B cell (primary cell): ENCODE measurements at regions not wholly inside any gene's neighbourhood (a gene's known extent, or its start where the extent isn't known, plus 50 kb on each side); places are given as distances from the start of the nearest gene placed in this dataset.

ENCODE experiments used
- ATAC-seq: fragments of 200-7000 bp; cut with Tn5 transposase; one replicate; pipeline ENCODE4 v1.10.0; 2021; ENCODE audit warnings: low read depth, mild to moderate bottlenecking, moderate number of reproducible peaks, moderate library complexity
- CTCF ChIA-PET: fragments of 350-600 bp; sonication (Branson Sonifier 250); formaldehyde crosslinking; loops from one replicate; lab custom pipeline; 2021; ENCODE audit warnings: antibody characterized with exemption, inconsistent platforms; lab: Charles Lee
- POLR2A ChIA-PET: fragments of 350-600 bp; sonication (Branson Sonifier 250); formaldehyde crosslinking; loops from one replicate; lab custom pipeline; 2021; ENCODE audit warnings: antibody characterized with exemption; lab: Charles Lee
- DNase-seq: peaks from one replicate; pipeline ENCODE4 v3.0.0; 2013
- H2AFZ ChIP-seq: 2 replicates; pipeline ENCODE4 v1.6.1; 2012; ENCODE audit warnings: mild to moderate bottlenecking, low read depth, low read length; ENCODE audit not compliant: insufficient read depth, poor library complexity, severe bottlenecking
- H3K27ac ChIP-seq, 2 donors: 1 replicate in 1 of 2; 2 replicates in 1 of 2; pipeline ENCODE4 v1.5.1; 2012 to 2013; ENCODE audit warnings: low read length in 2 of 2, mild to moderate bottlenecking in 2 of 2, moderate library complexity in 1 of 2
- H3K27me3 ChIP-seq, 4 experiments: fragments of 200-600 bp in 1 of 4; sonication (generic) in 1 of 4; replicated peaks in 1 of 4; 1 replicate in 2 of 4; 2 replicates in 2 of 4; pipeline versions ENCODE4 v1.6.1 to v1.7.0; 2013 to 2016; ENCODE audit warnings: low read length in 3 of 4, mild to moderate bottlenecking in 2 of 4, mixed read lengths in 1 of 4, moderate library complexity in 1 of 4; ENCODE audit not compliant: insufficient read depth in 4 of 4, control insufficient read depth in 3 of 4; ENCODE audit errors: control extremely low read depth in 1 of 4
- H3K36me3 ChIP-seq, 2 experiments: replicated peaks in 1 of 2; 1 replicate in 1 of 2; 2 replicates in 1 of 2; pipeline versions ENCODE4 v1.6.1 to v1.7.1; 2013; ENCODE audit warnings: low read length in 1 of 2; ENCODE audit not compliant: insufficient read depth in 2 of 2, control insufficient read depth in 1 of 2; ENCODE audit errors: control extremely low read depth in 1 of 2, extremely low read depth in 1 of 2
- H3K4me1 ChIP-seq, 2 donors: fragments of 200-600 bp in 1 of 2; sonication (generic) in 1 of 2; 1 replicate in 1 of 2; 2 replicates in 1 of 2; pipeline versions ENCODE4 v1.5.1 to v1.6.1; 2013 to 2017; ENCODE audit warnings: low read length in 2 of 2; ENCODE audit not compliant: control insufficient read depth in 2 of 2, insufficient read depth in 2 of 2
- H3K4me2 ChIP-seq: replicated peaks from 2 replicates; pipeline ENCODE3; 2012; ENCODE audit warnings: mild to moderate bottlenecking, low read depth, low read length; ENCODE audit not compliant: poor library complexity, severe bottlenecking
- H3K4me3 ChIP-seq, 5 experiments: fragments of 200-600 bp in 1 of 5; sonication (generic) in 1 of 5; 1 replicate in 3 of 5; 2 replicates in 2 of 5; pipeline versions ENCODE4 v1.5.1 to v1.7.0; 2011 to 2016; ENCODE audit warnings: low read length in 4 of 5, mild to moderate bottlenecking in 4 of 5, low read depth in 2 of 5, control low read depth in 1 of 5, moderate library complexity in 1 of 5; ENCODE audit not compliant: insufficient read depth in 1 of 5; ENCODE audit errors: control extremely low read depth in 1 of 5, extremely low read depth in 1 of 5
- H3K79me2 ChIP-seq: fragments of 200-600 bp; sonication (generic); one replicate; pipeline ENCODE4 v1.6.0; 2016; ENCODE audit warnings: low read length; ENCODE audit not compliant: control insufficient read depth, insufficient read depth
- H3K9ac ChIP-seq: fragments of 200-600 bp; sonication (generic); 2 replicates; pipeline ENCODE4 v1.6.1; 2017; ENCODE audit warnings: mild to moderate bottlenecking, low read length, moderate library complexity
- H3K9me3 ChIP-seq, 3 donors: one replicate each; pipeline versions ENCODE4 v1.6.1 to v1.7.1; 2013; ENCODE audit warnings: low read length in 2 of 3; ENCODE audit not compliant: control insufficient read depth in 2 of 3, insufficient read depth in 1 of 3; ENCODE audit errors: control extremely low read depth in 1 of 3
- H4K20me1 ChIP-seq: 2 replicates; pipeline ENCODE4 v1.6.0; 2012; ENCODE audit warnings: mild to moderate bottlenecking, low read length; ENCODE audit not compliant: insufficient read depth, control insufficient read depth, poor library complexity, severe bottlenecking
- H3K27ac Mint-ChIP-seq: one replicate; pipeline ENCODE4 v1.8.0; 2021; ENCODE audit warnings: mixed read lengths
- H3K27me3 Mint-ChIP-seq: one replicate; pipeline ENCODE4 v1.8.0; 2021; ENCODE audit warnings: mixed read lengths
- H3K4me1 Mint-ChIP-seq: one replicate; pipeline ENCODE4 v1.8.0; 2021; ENCODE audit warnings: mixed read lengths
- H3K4me3 Mint-ChIP-seq: one replicate; pipeline ENCODE4 v1.8.0; 2021; ENCODE audit warnings: mixed read lengths
- H3K9me3 Mint-ChIP-seq: one replicate; pipeline ENCODE4 v1.8.0; 2022; ENCODE audit warnings: mixed read lengths; ENCODE audit not compliant: insufficient read depth
- CTCF ChIP-seq: fragments of 200-600 bp; IDR thresholded peaks from one replicate; pipeline ENCODE4 v1.8.0; 2022; ENCODE audit warnings: antibody characterized with exemption, mild to moderate bottlenecking
- EZH2 ChIP-seq: IDR thresholded peaks from 2 replicates; pipeline ENCODE4 v1.6.1; 2012; ENCODE audit warnings: borderline replicate concordance, low read depth, mild to moderate bottlenecking, moderate library complexity, low read length; ENCODE audit not compliant: insufficient read depth, poor library complexity, severe bottlenecking
- intact Hi-C: fragments of 100-400 bp; cut with micrococcal nuclease; formaldehyde crosslinking; loops from one replicate; pipeline ENCODE4 v1.10.0; 2022

GRCh38 chr7:113204415-113204814 is 86.1 kb upstream of the SMIM30 start:
- TF ChIP-seq CTCF (no peak), EZH2 (no peak)
- Histone ChIP-seq H3K9ac (no peak overlapping the region), H3K36me3 (no peaks in the 10 kb centered on the region), H3K4me2 (no peak overlapping the region), H4K20me1 (no peaks in the 10 kb centered on the region), H3K4me1 (no peaks in the 10 kb centered on the region), H3K9me3 (no peaks in the 10 kb centered on the region), H3K4me3 (no peak overlapping the region), H2AFZ (no peak overlapping the region), H3K79me2 (no peaks in the 10 kb centered on the region), H3K27me3 (peaks cover 0 to 6% (median 3%) of the 10 kb centered on the region in 4 experiments), H3K27ac (no peak overlapping the region)
- Mint-ChIP-seq H3K27me3 (peaks cover 14% of the 10 kb centered on the region), H3K4me1 (no peaks in the 10 kb centered on the region), H3K27ac (no peak overlapping the region), H3K4me3 (no peak overlapping the region), H3K9me3 (no peaks in the 10 kb centered on the region)
- intact Hi-C loops = no loop called here
- CTCF ChIA-PET = no interaction called here
- POLR2A ChIA-PET = interaction anchor here (0.6 kb wide), 1 partner anchor 379 kb away, joined by 6 read pairs; no protein-coding TSS in a partner anchor
- ATAC-seq = no peak
- no peak for DNase-seq

- Histone ChIP-seq H2AFZ (no peak overlapping the region), H3K36me3 (no peaks in the 10 kb centered on the region), H4K20me1 (no peaks in the 10 kb centered on the region), H3K4me3 (no peak overlapping the region), H3K4me2 (no peak overlapping the region), H3K9me3 (no peaks in the 10 kb centered on the region), H3K27ac (no peak overlapping the region), H3K27me3 (peaks cover 0 to 6% (median 3%) of the 10 kb centered on the region in 4 experiments), H3K9ac (no peak overlapping the region), H3K79me2 (no peaks in the 10 kb centered on the region), H3K4me1 (no peaks in the 10 kb centered on the region)
- TF ChIP-seq CTCF (no peak), EZH2 (no peak)
- CTCF ChIA-PET = no interaction called here
- Mint-ChIP-seq H3K4me1 (no peaks in the 10 kb centered on the region), H3K9me3 (no peaks in the 10 kb centered on the region), H3K27me3 (peaks cover 14% of the 10 kb centered on the region), H3K4me3 (no peak overlapping the region), H3K27ac (no peak overlapping the region)
- intact Hi-C loops = no loop called here
- POLR2A ChIA-PET = no interaction called here
- no peak for DNase-seq
- ATAC-seq = no peak
Observed at GRCh38 chr7:113202284-113202683, 83.9 kb upstream of the SMIM30 start.
